A549 (cell line): ENCODE measurements at regions not wholly inside any gene's neighbourhood (a gene's known extent, or its start where the extent isn't known, plus 50 kb on each side); places are given as distances from the start of the nearest gene placed in this dataset.

Source experiments
- POLR2A ChIP-seq: IDR thresholded peaks from 2 replicates; pipeline ENCODE4 v1.6.1; 2012; ENCODE audit warnings: mild to moderate bottlenecking, low read length
- RAD21 ChIP-seq, 2 experiments: fragments of >200 bp in 1 of 2; sonication (Bioruptor Twin) in 1 of 2; formaldehyde crosslinking in 1 of 2; IDR thresholded peaks in 1 of 2; conservative IDR thresholded peaks in 1 of 2; 2 replicates in 1 of 2; 3 replicates in 1 of 2; pipeline ENCODE4 v1.6.1; 2012 to 2018; ENCODE audit warnings: inconsistent platforms in 1 of 2
- RFX5 ChIP-seq: fragments of 450-650 bp; IDR thresholded peaks from 2 replicates; pipeline ENCODE4 v1.7.1; 2014; ENCODE audit warnings: antibody characterized with exemption, mild to moderate bottlenecking, moderate library complexity
- TF ChIP-seq, protein P1 (sequence below): fragments of >200 bp; sonication (Bioruptor Twin); formaldehyde crosslinking; IDR thresholded peaks from 3 replicates; pipeline ENCODE4 v1.5.1; 2016
- TF ChIP-seq, protein P2 (sequence below): fragments of >200 bp; sonication (Bioruptor Twin); formaldehyde crosslinking; IDR thresholded peaks from 2 replicates; pipeline ENCODE4 v1.6.1; 2016
- TF ChIP-seq, protein P3 (sequence below): IDR thresholded peaks from 2 replicates; pipeline ENCODE4 v1.6.1; 2012

GRCh38 chr9:89940625-89941024 lies 335.8 kb downstream of the GADD45G start:
- TF ChIP-seq, protein P1, sequence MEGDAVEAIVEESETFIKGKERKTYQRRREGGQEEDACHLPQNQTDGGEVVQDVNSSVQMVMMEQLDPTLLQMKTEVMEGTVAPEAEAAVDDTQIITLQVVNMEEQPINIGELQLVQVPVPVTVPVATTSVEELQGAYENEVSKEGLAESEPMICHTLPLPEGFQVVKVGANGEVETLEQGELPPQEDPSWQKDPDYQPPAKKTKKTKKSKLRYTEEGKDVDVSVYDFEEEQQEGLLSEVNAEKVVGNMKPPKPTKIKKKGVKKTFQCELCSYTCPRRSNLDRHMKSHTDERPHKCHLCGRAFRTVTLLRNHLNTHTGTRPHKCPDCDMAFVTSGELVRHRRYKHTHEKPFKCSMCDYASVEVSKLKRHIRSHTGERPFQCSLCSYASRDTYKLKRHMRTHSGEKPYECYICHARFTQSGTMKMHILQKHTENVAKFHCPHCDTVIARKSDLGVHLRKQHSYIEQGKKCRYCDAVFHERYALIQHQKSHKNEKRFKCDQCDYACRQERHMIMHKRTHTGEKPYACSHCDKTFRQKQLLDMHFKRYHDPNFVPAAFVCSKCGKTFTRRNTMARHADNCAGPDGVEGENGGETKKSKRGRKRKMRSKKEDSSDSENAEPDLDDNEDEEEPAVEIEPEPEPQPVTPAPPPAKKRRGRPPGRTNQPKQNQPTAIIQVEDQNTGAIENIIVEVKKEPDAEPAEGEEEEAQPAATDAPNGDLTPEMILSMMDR, result no peak
- TF ChIP-seq, protein P2, sequence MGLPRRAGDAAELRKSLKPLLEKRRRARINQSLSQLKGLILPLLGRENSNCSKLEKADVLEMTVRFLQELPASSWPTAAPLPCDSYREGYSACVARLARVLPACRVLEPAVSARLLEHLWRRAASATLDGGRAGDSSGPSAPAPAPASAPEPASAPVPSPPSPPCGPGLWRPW, result no peak
- TF ChIP-seq RFX5 (no peak), RAD21 (conservative IDR thresholded peaks at IDR 0.05 in 1 of 2, IDR thresholded peaks at IDR 0.05 in 1 of 2) (no peak), POLR2A (no peak)
- TF ChIP-seq, protein P3, sequence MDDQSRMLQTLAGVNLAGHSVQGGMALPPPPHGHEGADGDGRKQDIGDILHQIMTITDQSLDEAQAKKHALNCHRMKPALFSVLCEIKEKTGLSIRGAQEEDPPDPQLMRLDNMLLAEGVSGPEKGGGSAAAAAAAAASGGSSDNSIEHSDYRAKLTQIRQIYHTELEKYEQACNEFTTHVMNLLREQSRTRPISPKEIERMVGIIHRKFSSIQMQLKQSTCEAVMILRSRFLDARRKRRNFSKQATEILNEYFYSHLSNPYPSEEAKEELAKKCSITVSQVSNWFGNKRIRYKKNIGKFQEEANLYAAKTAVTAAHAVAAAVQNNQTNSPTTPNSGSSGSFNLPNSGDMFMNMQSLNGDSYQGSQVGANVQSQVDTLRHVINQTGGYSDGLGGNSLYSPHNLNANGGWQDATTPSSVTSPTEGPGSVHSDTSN, result no peak
